ENCODE measurements at regions not wholly inside any gene's neighbourhood (a gene's known extent, or its start where the extent isn't known, plus 50 kb on each side); places are given as distances from the start of the nearest gene placed in this dataset.

DNA sequence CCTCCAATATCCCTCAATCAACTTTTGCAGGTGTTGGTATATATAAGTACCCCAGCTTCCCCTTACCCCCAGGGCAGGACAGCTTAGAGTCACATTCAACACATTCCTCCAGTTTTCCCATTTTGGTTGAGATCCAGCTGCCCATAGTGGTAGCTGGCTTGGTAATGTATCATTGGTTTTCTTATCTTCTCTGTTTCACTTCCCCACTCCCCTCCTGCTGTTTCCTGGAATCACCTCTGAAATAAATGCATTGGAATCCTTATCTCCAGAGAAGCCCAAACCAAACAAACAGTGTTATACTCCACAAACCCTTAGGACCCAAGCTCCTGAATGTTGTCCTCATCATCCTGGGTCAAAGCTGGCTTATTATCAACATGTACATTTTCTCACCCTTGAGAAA, 184.8 kb downstream of the TMEM38B start:
- ChIA-PET CTCF (interaction anchor here (0.5 to 3.9 kb wide), 4 partner anchors 20 to 270 kb away, joined by 3 to 37 read pairs (median 4); no protein-coding TSS in a partner anchor), POLR2A (no interaction called here)
- Histone ChIP-seq H3K27me3 (ENCODE audit: control insufficient read depth in 2 of 2, insufficient read depth in 2 of 2, low read length in 2 of 2) (no peaks in the 10 kb centered on the region), H3K4me3 (ENCODE audit: low read length) (no peak overlapping the region), H3K27ac (ENCODE audit: low read depth, low read length) (no peak overlapping the region), H3K4me1 (ENCODE audit: control insufficient read depth in 2 of 2, insufficient read depth in 2 of 2, low read length in 2 of 2) (no peaks in the 10 kb centered on the region), H3K36me3 (ENCODE audit: control insufficient read depth in 2 of 3, insufficient read depth in 3 of 3, low read length in 3 of 3) (no peaks in the 10 kb centered on the region), H3K9me3 (ENCODE audit: control insufficient read depth in 2 of 3, low read length in 3 of 3) (no peaks in the 10 kb centered on the region)
- H3K27ac Mint-ChIP-seq: no peak overlapping the region
- ATAC-seq: no peak
- intact Hi-C loops (cut with micrococcal nuclease): no loop called here
- H3K4me3 Mint-ChIP-seq: no peak overlapping the region
- H3K9me3 Mint-ChIP-seq: no peaks in the 10 kb centered on the region
- no peak for DNase-seq
- H3K4me1 Mint-ChIP-seq: peaks cover 0 to 24% (median 4%) of the 10 kb centered on the region in 7 donors
- H3K27me3 Mint-ChIP-seq: peaks cover 0 to 28% (median 4%) of the 10 kb centered on the region in 5 donors
- H3K36me3 Mint-ChIP-seq: no peaks in the 10 kb centered on the region

DNA sequence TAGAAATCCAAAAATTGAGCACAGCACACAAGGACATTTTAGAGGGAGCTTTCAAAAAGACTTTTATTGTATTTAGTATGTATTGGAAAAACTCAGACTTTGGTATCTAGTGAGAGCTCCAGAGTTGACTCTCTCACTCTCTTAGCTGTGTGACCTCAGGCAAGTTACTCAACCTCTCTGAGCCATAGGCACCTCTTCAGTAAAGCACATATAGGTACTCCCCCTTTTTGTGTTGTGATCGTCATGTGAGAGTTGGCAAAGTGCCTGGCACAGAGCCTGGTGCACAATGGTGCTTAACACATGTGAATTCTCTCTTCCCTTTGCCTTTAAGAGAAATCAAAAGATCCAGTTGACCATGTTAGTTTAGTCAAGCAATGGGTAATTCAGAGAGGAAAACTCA, 186.2 kb downstream of the TMEM38B start:
- Mint-ChIP-seq H3K27me3 (peaks cover under 1 to 29% (median 4%) of the 10 kb centered on the region in 5 donors), H3K9me3 (no peaks in the 10 kb centered on the region), H3K36me3 (no peaks in the 10 kb centered on the region), H3K4me3 (no peak overlapping the region), H3K27ac (no peak overlapping the region), H3K4me1 (peaks cover 0 to 30% (median 4%) of the 10 kb centered on the region in 7 donors)
- no peak overlapping the region for H3K4me3 ChIP-seq (ENCODE audit: low read length)
- ATAC-seq (no peak), DNase-seq (no peak)
- intact Hi-C loops (cut with micrococcal nuclease): loop anchor here in 1 of 2 donors (5.0 kb wide), 1 partner anchor 188 kb away; the partner anchor contains the start of gene TMEM38B
- no peaks in the 10 kb centered on the region for H3K27me3 ChIP-seq (ENCODE audit: control insufficient read depth in 2 of 2, insufficient read depth in 2 of 2, low read length in 2 of 2)
- CTCF ChIA-PET: interaction anchor here (3.9 kb wide), 1 partner anchor 39 kb away, joined by 37 read pairs; no protein-coding TSS in a partner anchor
- H3K27ac ChIP-seq (ENCODE audit: low read depth, low read length): no peak overlapping the region
- no peaks in the 10 kb centered on the region for H3K36me3 ChIP-seq (ENCODE audit: control insufficient read depth in 2 of 3, insufficient read depth in 3 of 3, low read length in 3 of 3)
- POLR2A ChIA-PET: no interaction called here
- H3K9me3 ChIP-seq (ENCODE audit: control insufficient read depth in 2 of 3, low read length in 3 of 3): no peaks in the 10 kb centered on the region
- no peaks in the 10 kb centered on the region for H3K4me1 ChIP-seq (ENCODE audit: control insufficient read depth in 2 of 2, insufficient read depth in 2 of 2, low read length in 2 of 2)

DNA sequence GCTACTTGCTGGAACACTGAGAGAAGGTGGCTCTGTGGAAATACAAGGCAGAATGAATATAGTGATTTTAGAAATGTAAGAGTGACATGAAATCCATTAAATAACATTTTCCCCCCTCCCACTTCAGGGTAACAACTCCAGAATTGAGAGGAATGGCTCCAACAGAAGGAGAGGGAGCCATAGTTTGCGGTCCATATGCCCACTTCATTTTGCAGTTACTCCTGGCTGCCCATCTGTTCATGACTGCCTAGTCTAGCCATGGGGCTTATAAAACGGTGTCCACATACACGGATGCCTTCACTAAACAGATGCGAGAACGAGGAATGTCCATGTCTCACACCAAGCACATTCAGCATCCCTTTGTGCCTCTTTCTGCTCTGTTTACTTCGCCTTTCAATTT, 186.7 kb downstream of the TMEM38B start:
- ATAC-seq: no peak
- Histone ChIP-seq H3K4me1 (ENCODE audit: control insufficient read depth in 2 of 2, insufficient read depth in 2 of 2, low read length in 2 of 2) (no peaks in the 10 kb centered on the region), H3K27me3 (ENCODE audit: control insufficient read depth in 2 of 2, insufficient read depth in 2 of 2, low read length in 2 of 2) (no peaks in the 10 kb centered on the region), H3K4me3 (ENCODE audit: low read length) (no peak overlapping the region), H3K27ac (ENCODE audit: low read depth, low read length) (no peak overlapping the region), H3K9me3 (ENCODE audit: control insufficient read depth in 2 of 3, low read length in 3 of 3) (no peaks in the 10 kb centered on the region), H3K36me3 (ENCODE audit: control insufficient read depth in 2 of 3, insufficient read depth in 3 of 3, low read length in 3 of 3) (no peaks in the 10 kb centered on the region)
- ChIA-PET CTCF (interaction anchor here (0.7 to 3.9 kb wide), 5 partner anchors 10 to 150 kb away, joined by 3 to 37 read pairs (median 5); no protein-coding TSS in a partner anchor), POLR2A (no interaction called here)
- no peaks in the 10 kb centered on the region for H3K36me3 Mint-ChIP-seq
- intact Hi-C loops (cut with micrococcal nuclease): loop anchor here (1.0 to 5.0 kb wide), 4 partner anchors 21 to 272 kb away; partner anchors contain the start of gene TMEM38B (in 1 of the 2)
- no peak overlapping the region for H3K27ac Mint-ChIP-seq
- H3K9me3 Mint-ChIP-seq: no peaks in the 10 kb centered on the region
- peaks cover 4 to 34% (median 6%) of the 10 kb centered on the region in 5 donors for H3K27me3 Mint-ChIP-seq
- H3K4me1 Mint-ChIP-seq: peaks cover 0 to 31% (median 4%) of the 10 kb centered on the region in 7 donors
- DNase-seq: no peak
- no peak overlapping the region for H3K4me3 Mint-ChIP-seq

DNA sequence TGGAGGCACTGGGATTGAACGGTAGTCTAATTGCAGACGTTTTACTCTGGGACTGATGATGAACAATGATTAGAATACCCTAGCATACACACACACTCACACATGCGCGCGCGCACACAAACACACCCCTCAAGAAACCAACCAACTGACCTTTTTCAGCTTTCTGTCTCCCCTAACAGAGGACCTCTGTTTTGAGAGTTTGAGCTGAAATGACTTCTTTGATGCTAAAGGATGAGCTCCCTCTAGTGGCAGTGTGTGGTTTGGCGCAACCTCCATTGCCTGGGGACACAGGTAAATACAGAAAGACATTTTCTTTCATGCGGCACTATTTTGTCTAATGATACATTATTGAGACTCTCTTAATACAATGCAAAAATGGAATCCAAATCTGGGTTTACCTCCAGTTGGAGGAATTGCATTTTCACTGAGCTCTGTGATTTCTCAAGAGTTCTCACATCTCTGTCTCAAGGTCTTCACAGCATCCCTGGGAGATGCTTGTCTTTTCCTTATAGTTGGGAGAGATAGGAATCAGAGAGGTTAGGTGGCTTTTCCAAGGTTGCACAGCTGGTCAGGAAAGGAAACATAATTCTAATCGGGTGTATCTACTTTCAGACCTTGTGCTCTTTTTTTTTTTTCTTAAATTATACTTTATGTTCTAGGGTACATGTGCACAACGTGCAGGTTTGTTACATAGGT, 187.5 kb downstream of the TMEM38B start:
- Mint-ChIP-seq H3K27me3 (peaks cover 4 to 39% (median 10%) of the 10 kb centered on the region in 5 donors), H3K4me1 (peaks cover 0 to 26% (median 4%) of the 10 kb centered on the region in 7 donors), H3K27ac (no peak overlapping the region), H3K36me3 (no peaks in the 10 kb centered on the region), H3K9me3 (no peaks in the 10 kb centered on the region), H3K4me3 (no peak overlapping the region)
- POLR2A ChIA-PET: no interaction called here
- ATAC-seq (peak; percentile 65), DNase-seq (peak; percentile 16 to 64 (median 52))
- Histone ChIP-seq H3K9me3 (ENCODE audit: control insufficient read depth in 2 of 3, low read length in 3 of 3) (no peaks in the 10 kb centered on the region), H3K4me1 (ENCODE audit: control insufficient read depth in 2 of 2, insufficient read depth in 2 of 2, low read length in 2 of 2) (no peaks in the 10 kb centered on the region), H3K27me3 (ENCODE audit: control insufficient read depth in 2 of 2, insufficient read depth in 2 of 2, low read length in 2 of 2) (no peaks in the 10 kb centered on the region), H3K4me3 (ENCODE audit: low read length) (no peak overlapping the region), H3K36me3 (ENCODE audit: control insufficient read depth in 2 of 3, insufficient read depth in 3 of 3, low read length in 3 of 3) (no peaks in the 10 kb centered on the region), H3K27ac (ENCODE audit: low read depth, low read length) (no peak overlapping the region)
- intact Hi-C loops (cut with micrococcal nuclease): loop anchor here (1.0 to 5.0 kb wide), 4 partner anchors 22 to 273 kb away; partner anchors contain the start of gene TMEM38B (in 1 of the 2)
- CTCF ChIA-PET: interaction anchor here (0.6 to 3.9 kb wide), 8 partner anchors 11 to 274 kb away, joined by 3 to 37 read pairs (median 4); no protein-coding TSS in a partner anchor

DNA sequence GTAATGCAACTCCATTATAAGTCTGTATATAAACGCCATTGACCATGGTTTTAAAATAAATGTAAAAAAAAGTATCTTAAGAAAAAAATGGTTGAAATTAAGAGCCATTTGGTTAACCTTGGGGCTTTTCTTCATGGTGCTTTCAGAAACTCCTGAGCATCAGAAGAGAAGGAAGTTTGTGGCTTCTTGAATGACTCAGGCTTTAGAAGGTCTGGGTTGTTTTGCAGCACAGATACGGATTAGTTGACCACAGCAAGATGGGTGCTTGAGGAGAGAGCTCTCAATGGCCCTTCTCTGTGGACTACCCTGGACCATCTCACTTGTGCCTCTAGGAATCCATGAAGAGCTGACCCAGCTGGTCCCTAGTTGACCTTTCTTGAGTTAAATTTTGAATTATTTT, 189.5 kb downstream of the TMEM38B start:
- H3K4me1 ChIP-seq (ENCODE audit: control insufficient read depth in 2 of 2, insufficient read depth in 2 of 2, low read length in 2 of 2): no peaks in the 10 kb centered on the region
- H3K4me3 Mint-ChIP-seq: peak overlapping the region in 1 of 10 donors; percentile 71
- peak; percentile 53 for ATAC-seq
- H3K27me3 Mint-ChIP-seq: peaks cover 4 to 35% (median 10%) of the 10 kb centered on the region in 5 donors
- H3K4me1 Mint-ChIP-seq: peaks cover 0 to 28% (median 4%) of the 10 kb centered on the region in 7 donors
- no peak for DNase-seq
- no peaks in the 10 kb centered on the region for H3K27me3 ChIP-seq (ENCODE audit: control insufficient read depth in 2 of 2, insufficient read depth in 2 of 2, low read length in 2 of 2)
- no peaks in the 10 kb centered on the region for H3K9me3 Mint-ChIP-seq
- no peak overlapping the region for H3K27ac ChIP-seq (ENCODE audit: low read depth, low read length)
- peak overlapping the region in 1 of 9 donors; percentile 63 for H3K27ac Mint-ChIP-seq
- CTCF ChIA-PET: interaction anchor here (1.6 kb wide), 1 partner anchor 42 kb away, joined by 9 read pairs; no protein-coding TSS in a partner anchor
- H3K9me3 ChIP-seq (ENCODE audit: control insufficient read depth in 2 of 3, low read length in 3 of 3): no peaks in the 10 kb centered on the region
- intact Hi-C loops (cut with micrococcal nuclease): loop anchor here in 1 of 2 donors (5.0 kb wide), 1 partner anchor 192 kb away; the partner anchor contains the start of gene TMEM38B
- no peaks in the 10 kb centered on the region for H3K36me3 Mint-ChIP-seq
- POLR2A ChIA-PET: no interaction called here
- H3K36me3 ChIP-seq (ENCODE audit: control insufficient read depth in 2 of 3, insufficient read depth in 3 of 3, low read length in 3 of 3): no peaks in the 10 kb centered on the region
- H3K4me3 ChIP-seq (ENCODE audit: low read length): no peak overlapping the region

DNA sequence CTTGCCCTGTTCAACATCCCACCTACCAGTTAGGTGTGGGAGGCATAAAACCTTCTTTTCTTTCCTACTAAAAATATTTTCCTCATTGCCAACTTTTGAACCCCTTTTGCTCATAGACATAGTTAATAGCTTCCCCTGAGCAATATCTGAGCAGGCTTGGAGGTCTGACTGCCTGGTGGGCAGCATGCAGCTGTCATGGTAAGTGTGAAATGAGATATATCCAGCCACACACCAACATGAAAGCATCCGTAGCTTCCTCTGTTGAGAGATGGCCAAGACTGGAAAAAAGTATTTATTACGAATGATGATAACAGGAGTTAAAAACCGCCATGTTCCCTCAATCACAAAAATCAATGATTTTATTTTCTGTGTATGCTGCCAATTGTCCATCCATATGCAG, 190.1 kb downstream of the TMEM38B start:
- peaks cover 0 to 28% (median 3%) of the 10 kb centered on the region in 7 donors for H3K4me1 Mint-ChIP-seq
- POLR2A ChIA-PET: no interaction called here
- H3K4me3 ChIP-seq (ENCODE audit: low read length): no peak overlapping the region
- H3K4me3 Mint-ChIP-seq: peak overlapping the region in 1 of 10 donors; percentile 32
- DNase-seq: no peak
- CTCF ChIA-PET: interaction anchor here (1.6 kb wide), 1 partner anchor 42 kb away, joined by 9 read pairs; no protein-coding TSS in a partner anchor
- no peak for ATAC-seq
- H3K9me3 Mint-ChIP-seq: no peaks in the 10 kb centered on the region
- H3K27ac Mint-ChIP-seq: no peak overlapping the region
- no peaks in the 10 kb centered on the region for H3K36me3 Mint-ChIP-seq
- H3K27ac ChIP-seq (ENCODE audit: low read depth, low read length): no peak overlapping the region
- no peaks in the 10 kb centered on the region for H3K4me1 ChIP-seq (ENCODE audit: control insufficient read depth in 2 of 2, insufficient read depth in 2 of 2, low read length in 2 of 2)
- no peaks in the 10 kb centered on the region for H3K9me3 ChIP-seq (ENCODE audit: control insufficient read depth in 2 of 3, low read length in 3 of 3)
- no peaks in the 10 kb centered on the region for H3K27me3 ChIP-seq (ENCODE audit: control insufficient read depth in 2 of 2, insufficient read depth in 2 of 2, low read length in 2 of 2)
- intact Hi-C loops (cut with micrococcal nuclease): loop anchor here in 1 of 2 donors (5.0 kb wide), 1 partner anchor 192 kb away; the partner anchor contains the start of gene TMEM38B
- peaks cover 4 to 30% (median 10%) of the 10 kb centered on the region in 5 donors for H3K27me3 Mint-ChIP-seq
- H3K36me3 ChIP-seq (ENCODE audit: control insufficient read depth in 2 of 3, insufficient read depth in 3 of 3, low read length in 3 of 3): no peaks in the 10 kb centered on the region

Data from naive thymus-derived CD4-positive, alpha-beta T cell (primary cell).